A549 (cell line): ENCODE measurements at regions not wholly inside any gene's neighbourhood (a gene's known extent, or its start where the extent isn't known, plus 50 kb on each side); places are given as distances from the start of the nearest gene placed in this dataset.

Experiments used
- ATAC-seq, 2 experiments: fragments of 200-7000 bp in 1 of 2; fragments of >200 bp in 1 of 2; cut with Nextera tagmentation in 1 of 2; cut with Tn5 transposase in 1 of 2; 3 replicates each; pipeline versions ENCODE4 v1.8.0 to v1.9.1; 2018 to 2020; ENCODE audit warnings: mild to moderate bottlenecking in 1 of 2, moderate library complexity in 1 of 2
- CTCF ChIA-PET: fragments of 300-600 bp; sonication (Branson Sonifier 250); formaldehyde crosslinking; extraction: SDS; loops from one replicate; lab custom pipeline; 2021; ENCODE audit warnings: antibody characterized with exemption, inconsistent platforms; lab: Yijun Ruan, JAX
- POLR2A ChIA-PET: fragments of 350-600 bp; formaldehyde crosslinking; extraction: SDS; loops from one replicate; lab custom pipeline; 2021; ENCODE audit warnings: antibody characterized with exemption, inconsistent platforms; lab: Yijun Ruan, JAX
- DNase-seq, 2 experiments: peaks; one replicate each; pipeline versions ENCODE4 v3.0.0 to v3.0.0-alpha.2; 2011 to 2016; ENCODE audit warnings: low read depth in 1 of 2, low spot score in 1 of 2
- FAIRE-seq: peaks from 2 replicates; lab custom pipeline; 2011; peaks lifted over from hg19 to GRCh38; lab: Jason Lieb, UNC
- H3K27ac ChIP-seq, 2 experiments: fragments of >200 bp; sonication (Bioruptor Twin); formaldehyde crosslinking; 3 replicates each; pipeline ENCODE4 v1.5.1; 2016 to 2017
- H3K4me1 ChIP-seq: fragments of >200 bp; sonication (Bioruptor Twin); formaldehyde crosslinking; 3 replicates; pipeline ENCODE4 v1.6.1; 2016
- H3K4me2 ChIP-seq: fragments of >200 bp; sonication (Bioruptor Twin); formaldehyde crosslinking; 3 replicates; pipeline ENCODE4 v1.6.1; 2016
- H3K4me3 ChIP-seq: fragments of >200 bp; sonication (Bioruptor Twin); formaldehyde crosslinking; 3 replicates; pipeline ENCODE4 v1.5.1; 2016
- H3K9me3 ChIP-seq: fragments of >200 bp; sonication (Bioruptor Twin); formaldehyde crosslinking; 3 replicates; pipeline ENCODE4 v1.6.1; 2016
- ATOH8 ChIP-seq: fragments of 250-450 bp; sonication (Bioruptor Pico); IDR thresholded peaks from 2 replicates; pipeline ENCODE4 v1.5.0; 2020; ENCODE audit warnings: low read depth, mild to moderate bottlenecking, moderate library complexity
- CHD2 ChIP-seq: fragments of 150-350 bp; IDR thresholded peaks from 2 replicates; pipeline ENCODE4 v1.6.1; 2014; ENCODE audit warnings: low read length; ENCODE audit not compliant: partially characterized antibody
- GATA3 ChIP-seq: IDR thresholded peaks from 2 replicates; pipeline ENCODE4 v1.6.1; 2012; ENCODE audit warnings: borderline replicate concordance
- HOXA7 ChIP-seq: fragments of 250-450 bp; sonication (Bioruptor Pico); IDR thresholded peaks from 2 replicates; pipeline ENCODE4 v1.5.0; 2020; ENCODE audit warnings: mild to moderate bottlenecking, moderate library complexity
- KDM5A ChIP-seq: fragments of 200-600 bp; sonication (generic); IDR thresholded peaks from 2 replicates; pipeline ENCODE4 v1.6.1; 2016; ENCODE audit warnings: antibody characterized with exemption, mild to moderate bottlenecking
- NPAS2 ChIP-seq: fragments of 250-450 bp; sonication (Bioruptor Pico); IDR thresholded peaks from 2 replicates; pipeline ENCODE4 v1.8.0; 2022; ENCODE audit warnings: mild to moderate bottlenecking, moderate library complexity, borderline replicate concordance
- POLR2AphosphoS2 ChIP-seq: conservative IDR thresholded peaks from 2 replicates; pipeline ENCODE4 v1.6.1; 2012; ENCODE audit warnings: low read length, improper control_type of control experiment, inconsistent platforms
- RAD21 ChIP-seq, 2 experiments: fragments of >200 bp in 1 of 2; sonication (Bioruptor Twin) in 1 of 2; formaldehyde crosslinking in 1 of 2; IDR thresholded peaks in 1 of 2; conservative IDR thresholded peaks in 1 of 2; 2 replicates in 1 of 2; 3 replicates in 1 of 2; pipeline ENCODE4 v1.6.1; 2012 to 2018; ENCODE audit warnings: inconsistent platforms in 1 of 2
- RCOR1 ChIP-seq: fragments of 150-350 bp; IDR thresholded peaks from 2 replicates; pipeline ENCODE4 v1.6.1; 2014; ENCODE audit warnings: antibody characterized with exemption, low read length, low read depth
- RNF2 ChIP-seq: fragments of 200-600 bp; sonication (generic); IDR thresholded peaks from 2 replicates; pipeline ENCODE4 v1.6.1; 2016; ENCODE audit warnings: low read depth, mild to moderate bottlenecking, antibody characterized with exemption, moderate library complexity, borderline replicate concordance
- SREBF2 ChIP-seq: fragments of 450-650 bp; IDR thresholded peaks from 2 replicates; pipeline ENCODE4 v1.6.1; 2014; ENCODE audit warnings: mild to moderate bottlenecking, moderate library complexity
- ZC3H11A ChIP-seq: fragments of 450-650 bp; IDR thresholded peaks from 2 replicates; pipeline ENCODE4 v1.6.1; 2014; ENCODE audit warnings: antibody characterized with exemption, mild to moderate bottlenecking
- WGBS: methylation state at CpG from one replicate; pipeline ENCODE4 v1.1.6; 2017; ENCODE audit errors: missing lambda C conversion rate; 5-methylcytosine and 5-hydroxymethylcytosine counted together
- TF ChIP-seq, protein P1 (sequence below): fragments of >200 bp; sonication (Bioruptor Twin); formaldehyde crosslinking; IDR thresholded peaks from 2 replicates; pipeline ENCODE4 v1.6.1; 2016
- TF ChIP-seq, protein P2 (sequence below): fragments of >200 bp; sonication (Bioruptor Twin); formaldehyde crosslinking; IDR thresholded peaks from 3 replicates; pipeline ENCODE4 v1.5.1; 2016
- TF ChIP-seq, protein P3 (sequence below): IDR thresholded peaks from 2 replicates; pipeline ENCODE4 v1.6.1; 2012

DNA sequence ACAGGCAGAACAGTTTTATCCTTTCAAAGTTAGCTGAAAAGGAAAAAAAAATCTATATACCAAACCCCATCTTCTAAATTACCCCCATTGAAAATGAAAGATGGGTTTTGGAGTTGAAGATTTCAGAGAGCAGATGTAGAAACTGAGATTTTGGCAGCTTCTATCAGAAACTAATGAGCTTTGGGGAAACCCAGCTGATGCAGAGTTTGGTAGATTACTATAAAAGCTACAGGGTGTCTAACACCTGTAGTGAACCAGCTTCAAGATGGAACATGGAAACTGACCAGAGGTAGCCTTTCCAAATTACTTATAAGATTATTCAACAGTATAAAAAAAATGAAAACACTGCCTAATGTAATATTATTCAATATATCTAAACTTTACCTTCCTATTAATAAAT, 583.1 kb downstream of the XIRP2 start (continued):
- TF ChIP-seq POLR2AphosphoS2 (no peak), HOXA7 (no peak)
- TF ChIP-seq, protein P1, sequence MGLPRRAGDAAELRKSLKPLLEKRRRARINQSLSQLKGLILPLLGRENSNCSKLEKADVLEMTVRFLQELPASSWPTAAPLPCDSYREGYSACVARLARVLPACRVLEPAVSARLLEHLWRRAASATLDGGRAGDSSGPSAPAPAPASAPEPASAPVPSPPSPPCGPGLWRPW = no peak
- TF ChIP-seq, protein P2, sequence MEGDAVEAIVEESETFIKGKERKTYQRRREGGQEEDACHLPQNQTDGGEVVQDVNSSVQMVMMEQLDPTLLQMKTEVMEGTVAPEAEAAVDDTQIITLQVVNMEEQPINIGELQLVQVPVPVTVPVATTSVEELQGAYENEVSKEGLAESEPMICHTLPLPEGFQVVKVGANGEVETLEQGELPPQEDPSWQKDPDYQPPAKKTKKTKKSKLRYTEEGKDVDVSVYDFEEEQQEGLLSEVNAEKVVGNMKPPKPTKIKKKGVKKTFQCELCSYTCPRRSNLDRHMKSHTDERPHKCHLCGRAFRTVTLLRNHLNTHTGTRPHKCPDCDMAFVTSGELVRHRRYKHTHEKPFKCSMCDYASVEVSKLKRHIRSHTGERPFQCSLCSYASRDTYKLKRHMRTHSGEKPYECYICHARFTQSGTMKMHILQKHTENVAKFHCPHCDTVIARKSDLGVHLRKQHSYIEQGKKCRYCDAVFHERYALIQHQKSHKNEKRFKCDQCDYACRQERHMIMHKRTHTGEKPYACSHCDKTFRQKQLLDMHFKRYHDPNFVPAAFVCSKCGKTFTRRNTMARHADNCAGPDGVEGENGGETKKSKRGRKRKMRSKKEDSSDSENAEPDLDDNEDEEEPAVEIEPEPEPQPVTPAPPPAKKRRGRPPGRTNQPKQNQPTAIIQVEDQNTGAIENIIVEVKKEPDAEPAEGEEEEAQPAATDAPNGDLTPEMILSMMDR = no peak
- TF ChIP-seq, all 56 proteins: peak for 0

GRCh38 chr2:167462379-167462778, 574.1 kb downstream of the XIRP2 start:
- no peaks in the 10 kb centered on the region for H3K4me1 ChIP-seq
- FAIRE-seq (no peak), DNase-seq (no peak), ATAC-seq (no peak)
- H3K27ac ChIP-seq = no peak overlapping the region
- no peak overlapping the region for H3K4me2 ChIP-seq
- POLR2A ChIA-PET = no interaction called here
- TF ChIP-seq RNF2 (no peak), CHD2 (no peak), RAD21 (conservative IDR thresholded peaks at IDR 0.05 in 1 of 2, IDR thresholded peaks at IDR 0.05 in 1 of 2) (no peak), ZC3H11A (no peak)
- CTCF ChIA-PET = no interaction called here
- no peak overlapping the region for H3K4me3 ChIP-seq
- 16% methylated on average over 3 of the region's 3 CpGs for WGBS
- H3K9me3 ChIP-seq = no peaks in the 10 kb centered on the region

GRCh38 chr2:167454036-167454435, 565.8 kb downstream of the XIRP2 start:
- Histone ChIP-seq H3K9me3 (no peaks in the 10 kb centered on the region), H3K4me3 (no peak overlapping the region), H3K4me2 (no peak overlapping the region), H3K4me1 (no peaks in the 10 kb centered on the region), H3K27ac (no peak overlapping the region)
- FAIRE-seq (no peak), DNase-seq (no peak), ATAC-seq (no peak)
- ChIA-PET CTCF (no interaction called here), POLR2A (no interaction called here)
- 77% methylated on average over 13 of the region's 13 CpGs for WGBS
- TF ChIP-seq RCOR1 = no peak
- TF ChIP-seq, protein P3, sequence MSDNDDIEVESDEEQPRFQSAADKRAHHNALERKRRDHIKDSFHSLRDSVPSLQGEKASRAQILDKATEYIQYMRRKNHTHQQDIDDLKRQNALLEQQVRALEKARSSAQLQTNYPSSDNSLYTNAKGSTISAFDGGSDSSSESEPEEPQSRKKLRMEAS = no peak
- no peak for TF ChIP-seq RNF2
- no peak for TF ChIP-seq ATOH8 (CRISPR knock-in tag)
- no peak for TF ChIP-seq KDM5A
- no peak for TF ChIP-seq GATA3
- no peak for TF ChIP-seq RAD21 (conservative IDR thresholded peaks at IDR 0.05 in 1 of 2, IDR thresholded peaks at IDR 0.05 in 1 of 2)
- no peak for TF ChIP-seq CHD2
- no peak for TF ChIP-seq SREBF2
- TF ChIP-seq NPAS2 (CRISPR knock-in tag) = no peak
- TF ChIP-seq, protein P2 = no peak
